ENCODE measurements at regions not wholly inside any gene's neighbourhood (a gene's known extent, or its start where the extent isn't known, plus 50 kb on each side); places are given as distances from the start of the nearest gene placed in this dataset.

DNA sequence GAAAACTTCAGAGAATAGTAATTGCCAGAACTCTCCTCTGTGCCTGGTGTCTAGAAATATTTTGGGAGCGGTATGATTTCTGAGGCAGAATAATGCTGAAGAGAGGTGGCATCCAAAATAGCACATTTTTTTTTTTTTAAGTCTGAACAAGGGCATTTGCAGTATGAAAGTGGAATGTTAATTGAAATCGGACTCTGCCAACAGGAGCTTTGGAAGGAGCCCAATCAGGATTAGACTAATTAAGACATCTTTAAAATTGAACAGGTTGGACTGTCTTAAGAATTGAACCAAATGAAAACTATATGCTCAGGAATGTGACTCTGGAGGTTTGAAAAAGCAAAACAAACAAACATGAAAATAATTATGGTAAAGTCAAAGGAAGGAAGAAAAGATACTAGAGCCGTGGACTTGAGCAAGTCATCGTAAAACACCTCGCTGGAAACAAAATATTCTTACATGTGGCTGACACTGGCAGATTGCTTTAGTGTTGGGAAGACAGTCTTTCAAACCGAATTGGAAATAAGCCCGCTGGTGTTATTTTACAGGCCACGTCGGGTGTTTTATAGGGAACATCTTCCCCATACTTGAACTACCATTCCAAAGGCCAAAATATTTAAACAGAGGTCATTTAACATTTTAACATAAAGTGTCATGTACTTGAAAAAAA, 436.3 kb downstream of the VRK1 start:
- CTCF ChIA-PET (ENCODE audit: low intra/inter-chr PET ratio, low total read pairs), result no interaction called here
- POLR2A ChIA-PET, result no interaction called here
- no peak for ATAC-seq

DNA sequence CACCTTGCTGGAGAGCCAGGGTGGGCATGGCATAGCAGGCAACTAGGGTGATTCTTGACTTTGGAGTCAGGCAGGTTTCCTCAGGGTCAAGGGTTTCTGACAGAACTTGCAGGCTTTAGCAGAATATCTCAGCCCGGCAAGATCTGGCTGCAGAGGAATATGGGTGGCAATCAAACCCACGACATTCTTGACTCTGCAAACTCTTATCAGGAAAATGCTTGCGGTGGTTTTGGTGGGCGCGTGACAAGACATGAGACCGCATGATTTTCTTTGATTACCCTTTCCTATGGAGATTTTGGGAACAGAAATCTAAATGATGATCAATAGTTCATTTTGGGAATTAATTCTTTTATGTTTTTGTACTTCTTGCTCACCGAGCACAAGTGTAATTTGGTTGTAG, 449.5 kb downstream of the VRK1 start:
- Histone ChIP-seq H3K4me2 (ENCODE audit: low read depth, low read length) (no peak overlapping the region), H4K20me1 (ENCODE audit: insufficient read depth, low read length) (no peaks in the 10 kb centered on the region), H3K79me2 (ENCODE audit: insufficient read depth, low read length) (no peaks in the 10 kb centered on the region), H3K9me3 (ENCODE audit: low read length) (no peaks in the 10 kb centered on the region), H3K36me3 (replicated peaks in 1 of 2; ENCODE audit: control insufficient read depth in 1 of 2, insufficient read depth in 2 of 2, low read length in 2 of 2) (no peaks in the 10 kb centered on the region), H3K27me3 (ENCODE audit: control insufficient read depth in 1 of 2, insufficient read depth in 2 of 2, low read length in 2 of 2) (peaks cover 2 to 7% of the 10 kb centered on the region in 2 experiments; a peak in 2 of 5 replicates), H3K9ac (ENCODE audit: insufficient read depth, low read depth, low read length) (no peak overlapping the region), H2AFZ (ENCODE audit: low read length) (no peak overlapping the region), H3K27ac (ENCODE audit: extremely low read length, insufficient read depth, low read length) (no peak overlapping the region), H3K4me3 (replicated peaks in 1 of 3; ENCODE audit: insufficient read depth in 1 of 3, low read depth in 2 of 3, low read length in 3 of 3) (no peak overlapping the region), H3K4me1 (ENCODE audit: insufficient read depth, low read length) (no peaks in the 10 kb centered on the region)
- DNase-seq (ENCODE audit: low spot score) (no peak), FAIRE-seq (no peak), ATAC-seq (no peak)
- no TSS peak for BruUV-seq (replicated peaks)
- WGBS (ENCODE audit: low lambda C conversion rate), result 18% methylated on average over 7 of the region's 7 CpGs
- ChIA-PET POLR2A (no interaction called here), CTCF (ENCODE audit: low intra/inter-chr PET ratio, low total read pairs) (no interaction called here)
- in situ Hi-C loops (cut with HindIII; ENCODE audit: extremely low pct_ligation_motif_present, low pct_unique_long_range_greater_than_20kb) (no loop called here), intact Hi-C loops (cut with micrococcal nuclease; ENCODE audit: unreplicated experiment) (no loop called here)
- TF ChIP-seq, protein P1, sequence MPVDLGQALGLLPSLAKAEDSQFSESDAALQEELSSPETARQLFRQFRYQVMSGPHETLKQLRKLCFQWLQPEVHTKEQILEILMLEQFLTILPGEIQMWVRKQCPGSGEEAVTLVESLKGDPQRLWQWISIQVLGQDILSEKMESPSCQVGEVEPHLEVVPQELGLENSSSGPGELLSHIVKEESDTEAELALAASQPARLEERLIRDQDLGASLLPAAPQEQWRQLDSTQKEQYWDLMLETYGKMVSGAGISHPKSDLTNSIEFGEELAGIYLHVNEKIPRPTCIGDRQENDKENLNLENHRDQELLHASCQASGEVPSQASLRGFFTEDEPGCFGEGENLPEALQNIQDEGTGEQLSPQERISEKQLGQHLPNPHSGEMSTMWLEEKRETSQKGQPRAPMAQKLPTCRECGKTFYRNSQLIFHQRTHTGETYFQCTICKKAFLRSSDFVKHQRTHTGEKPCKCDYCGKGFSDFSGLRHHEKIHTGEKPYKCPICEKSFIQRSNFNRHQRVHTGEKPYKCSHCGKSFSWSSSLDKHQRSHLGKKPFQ (CRISPR knock-in tag; IDR thresholded peaks at IDR 0.05; ENCODE audit: insufficient replicate concordance), result no peak
- TF ChIP-seq MAFK (conservative IDR thresholded peaks at IDR 0.05 in 1 of 2, IDR thresholded peaks at IDR 0.05 in 1 of 2; ENCODE audit: low read length in 2 of 2), result no peak

More for the DNA sequence above, 436.3 kb downstream of the VRK1 start:
- 12% methylated on average over 9 of the region's 9 CpGs for WGBS (ENCODE audit: low lambda C conversion rate)
- Histone ChIP-seq H3K27ac (ENCODE audit: extremely low read length, insufficient read depth, low read length) (no peak overlapping the region), H3K27me3 (ENCODE audit: control insufficient read depth in 1 of 2, insufficient read depth in 2 of 2, low read length in 2 of 2) (no peaks in the 10 kb centered on the region; a peak in 1 of 5 replicates), H3K79me2 (ENCODE audit: insufficient read depth, low read length) (no peaks in the 10 kb centered on the region), H3K4me2 (ENCODE audit: low read depth, low read length) (no peak overlapping the region), H3K4me1 (ENCODE audit: insufficient read depth, low read length) (no peaks in the 10 kb centered on the region), H3K4me3 (replicated peaks in 1 of 3; ENCODE audit: insufficient read depth in 1 of 3, low read depth in 2 of 3, low read length in 3 of 3) (no peak overlapping the region), H3K9me3 (ENCODE audit: low read length) (no peaks in the 10 kb centered on the region), H3K36me3 (replicated peaks in 1 of 2; ENCODE audit: control insufficient read depth in 1 of 2, insufficient read depth in 2 of 2, low read length in 2 of 2) (no peaks in the 10 kb centered on the region), H4K20me1 (ENCODE audit: insufficient read depth, low read length) (no peaks in the 10 kb centered on the region), H3K9ac (ENCODE audit: insufficient read depth, low read depth, low read length) (no peak overlapping the region), H2AFZ (ENCODE audit: low read length) (no peak overlapping the region)
- DNase-seq (ENCODE audit: low spot score) (no peak), FAIRE-seq (no peak)
- BruUV-seq (replicated peaks), result no TSS peak
- in situ Hi-C loops (cut with HindIII; ENCODE audit: extremely low pct_ligation_motif_present, low pct_unique_long_range_greater_than_20kb) (no loop called here), intact Hi-C loops (cut with micrococcal nuclease; ENCODE audit: unreplicated experiment) (no loop called here)
- TF ChIP-seq ZSCAN9 (CRISPR knock-in tag; IDR thresholded peaks at IDR 0.05; ENCODE audit: borderline replicate concordance) (no peak), ZBTB21 (CRISPR knock-in tag; IDR thresholded peaks at IDR 0.05) (no peak), NFRKB (IDR thresholded peaks at IDR 0.05) (no peak), GFI1 (CRISPR knock-in tag; IDR thresholded peaks at IDR 0.05; ENCODE audit: borderline replicate concordance) (no peak)

Measured in HepG2 (cell line).